Erythroblast (primary cell): ENCODE measurements at regions not wholly inside any gene's neighbourhood (a gene's known extent, or its start where the extent isn't known, plus 50 kb on each side); places are given as distances from the start of the nearest gene placed in this dataset.
"Not testable (repeated sequence)": the region's sequence is repeated elsewhere in the genome, so short reads cannot be mapped to it uniquely, and the experiment has no call there.

Source experiments
- GATA1 ChIP-seq: IDR thresholded peaks from 2 replicates; pipeline ENCODE4 v1.6.1; 2011; ENCODE audit warnings: low read depth, mild to moderate bottlenecking, control low read depth, low read length, moderate library complexity
- POLR2A ChIP-seq: IDR thresholded peaks from 2 replicates; pipeline ENCODE4 v1.6.1; 2011; ENCODE audit warnings: mild to moderate bottlenecking, low read length

DNA sequence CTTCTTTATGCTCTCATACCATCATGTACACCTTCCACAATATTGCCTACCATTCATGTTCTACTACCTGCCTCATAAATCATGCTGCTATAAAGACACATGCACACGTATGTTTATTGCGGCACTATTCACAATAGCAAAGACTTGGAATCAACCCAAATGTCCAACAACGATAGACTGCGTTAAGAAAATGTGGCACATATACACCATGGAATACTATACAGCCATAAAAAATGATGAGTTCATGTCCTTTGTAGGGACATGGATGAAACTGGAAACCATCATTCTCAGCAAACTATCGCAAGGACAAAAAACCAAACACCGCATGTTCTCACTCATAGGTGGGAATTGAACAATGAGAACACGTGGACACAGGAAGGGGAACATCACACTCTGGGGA is 158.8 kb upstream of the ARHGAP5 start:
- not testable (repeated sequence) for TF ChIP-seq POLR2A, GATA1
